NCI-H82 treated with DMSO at 0.1 percent for 48 hours (cell line): ENCODE measurements at regions not wholly inside any gene's neighbourhood (a gene's known extent, or its start where the extent isn't known, plus 50 kb on each side); places are given as distances from the start of the nearest gene placed in this dataset.
"Not testable (repeated sequence)": the region's sequence is repeated elsewhere in the genome, so short reads cannot be mapped to it uniquely, and the experiment has no call there.

Experiments used
- DNase-seq: peaks from one replicate; lab custom pipeline; 2025; ENCODE audit not compliant: unreplicated experiment; lab: John Stamatoyannopoulos, UW

- DNase-seq, result no peak
These were observed 79.4 kb downstream of the IGLL1 start for GRCh38 chr22:23500508-23501260.

GRCh38 chr22:23499845-23500500 lies 80.1 kb downstream of the IGLL1 start:
- DNase-seq, result no peak

- no peak for DNase-seq
These were observed 81.0 kb downstream of the IGLL1 start for GRCh38 chr22:23498811-23499798.

- not testable (repeated sequence) for DNase-seq
These were observed 82.2 kb downstream of the IGLL1 start for GRCh38 chr22:23497889-23498288.

- no peak for DNase-seq
These were observed 82.8 kb downstream of the IGLL1 start for GRCh38 chr22:23497016-23497885.

- DNase-seq, result no peak
These were observed 83.7 kb downstream of the IGLL1 start for GRCh38 chr22:23496445-23496833.

- DNase-seq, result no peak
These were observed 84.3 kb downstream of the IGLL1 start for GRCh38 chr22:23495614-23496444.

- no peak for DNase-seq
These were observed 85.2 kb downstream of the IGLL1 start for GRCh38 chr22:23494930-23495266.

GRCh38 chr22:23485490-23485889 lies 94.6 kb downstream of the IGLL1 start:
- no peak for DNase-seq

- no peak for DNase-seq
These were observed 95.4 kb downstream of the IGLL1 start for GRCh38 chr22:23484651-23485050.

GRCh38 chr22:23481369-23481768 lies 98.7 kb downstream of the IGLL1 start:
- no peak for DNase-seq

GRCh38 chr22:23478175-23478574 lies 101.9 kb downstream of the IGLL1 start:
- no peak for DNase-seq

- peak; percentile 3 for DNase-seq
These were observed 105.6 kb downstream of the IGLL1 start for GRCh38 chr22:23474531-23474930.

GRCh38 chr22:23473901-23474300 lies 106.2 kb downstream of the IGLL1 start:
- no peak for DNase-seq

GRCh38 chr22:23472376-23472775 lies 107.7 kb downstream of the IGLL1 start:
- not testable (repeated sequence) for DNase-seq

- no peak for DNase-seq
These were observed 108.4 kb downstream of the IGLL1 start for GRCh38 chr22:23471698-23472097.

- DNase-seq, result no peak
These were observed 109.2 kb downstream of the IGLL1 start for GRCh38 chr22:23470811-23471389.

- no peak for DNase-seq
These were observed 112.3 kb downstream of the IGLL1 start for GRCh38 chr22:23467721-23468294.

GRCh38 chr22:23466351-23466750 lies 113.7 kb downstream of the IGLL1 start:
- DNase-seq, result no peak
